Kasumi-1 (cell line): ENCODE measurements at regions not wholly inside any gene's neighbourhood (a gene's known extent, or its start where the extent isn't known, plus 50 kb on each side); places are given as distances from the start of the nearest gene placed in this dataset.

Source experiments
- DNase-seq, 2 experiments: peaks; one replicate each; lab custom pipeline; 2025; lab: John Stamatoyannopoulos, UW

- DNase-seq: no peak
Observed at GRCh38 chr2:181836583-181836982, 54.9 kb upstream of the ITPRID2 start.

GRCh38 chr2:181837563-181837962, 54.0 kb upstream of the ITPRID2 start:
- DNase-seq: no peak

GRCh38 chr2:181839811-181840210, 51.7 kb upstream of the ITPRID2 start:
- DNase-seq: no peak

- no peak for DNase-seq
Observed at GRCh38 chr2:181841079-181841478, 50.5 kb upstream of the ITPRID2 start.
